ENCODE measurements at regions not wholly inside any gene's neighbourhood (a gene's known extent, or its start where the extent isn't known, plus 50 kb on each side); places are given as distances from the start of the nearest gene placed in this dataset.

DNA sequence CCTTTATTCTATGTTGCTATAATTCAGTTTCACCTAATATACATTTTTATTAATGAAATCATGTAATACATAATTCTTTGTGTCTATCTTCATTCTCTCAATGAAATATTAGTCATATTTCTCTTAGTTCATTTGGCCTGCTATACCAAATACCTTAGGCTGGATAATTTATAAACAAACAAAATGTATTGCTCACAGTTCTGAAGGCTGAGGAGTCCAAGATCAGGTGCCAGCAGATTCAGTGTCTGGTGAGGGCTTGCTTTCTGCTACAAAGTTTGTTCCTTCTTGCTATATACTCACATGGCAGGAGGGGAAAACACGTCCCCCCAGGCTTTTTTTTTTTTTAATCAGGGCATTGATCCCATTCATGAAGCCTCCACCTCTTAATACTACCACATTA lies 143.4 kb upstream of the GRB10 start:
- TF ChIP-seq, protein P1, sequence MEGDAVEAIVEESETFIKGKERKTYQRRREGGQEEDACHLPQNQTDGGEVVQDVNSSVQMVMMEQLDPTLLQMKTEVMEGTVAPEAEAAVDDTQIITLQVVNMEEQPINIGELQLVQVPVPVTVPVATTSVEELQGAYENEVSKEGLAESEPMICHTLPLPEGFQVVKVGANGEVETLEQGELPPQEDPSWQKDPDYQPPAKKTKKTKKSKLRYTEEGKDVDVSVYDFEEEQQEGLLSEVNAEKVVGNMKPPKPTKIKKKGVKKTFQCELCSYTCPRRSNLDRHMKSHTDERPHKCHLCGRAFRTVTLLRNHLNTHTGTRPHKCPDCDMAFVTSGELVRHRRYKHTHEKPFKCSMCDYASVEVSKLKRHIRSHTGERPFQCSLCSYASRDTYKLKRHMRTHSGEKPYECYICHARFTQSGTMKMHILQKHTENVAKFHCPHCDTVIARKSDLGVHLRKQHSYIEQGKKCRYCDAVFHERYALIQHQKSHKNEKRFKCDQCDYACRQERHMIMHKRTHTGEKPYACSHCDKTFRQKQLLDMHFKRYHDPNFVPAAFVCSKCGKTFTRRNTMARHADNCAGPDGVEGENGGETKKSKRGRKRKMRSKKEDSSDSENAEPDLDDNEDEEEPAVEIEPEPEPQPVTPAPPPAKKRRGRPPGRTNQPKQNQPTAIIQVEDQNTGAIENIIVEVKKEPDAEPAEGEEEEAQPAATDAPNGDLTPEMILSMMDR (IDR thresholded peaks at IDR 0.05), result no peak
- TF ChIP-seq EP300 (IDR thresholded peaks at IDR 0.05) (no peak), POLR2A (IDR thresholded peaks at IDR 0.05) (no peak), POLR2AphosphoS5 (IDR thresholded peaks at IDR 0.05) (no peak)

Measured in sigmoid colon (tissue), 4 donors.